GM12878 (cell line): ENCODE measurements at regions not wholly inside any gene's neighbourhood (a gene's known extent, or its start where the extent isn't known, plus 50 kb on each side); places are given as distances from the start of the nearest gene placed in this dataset.
A peak's percentile ranks its signal among the peaks of the same experiment; 100 is the strongest.

ENCODE experiments used
- ATAC-seq: fragments of 200-7000 bp; cut with Tn5 transposase; 3 replicates; pipeline ENCODE4 v1.9.1; 2020; ENCODE audit warnings: mild to moderate bottlenecking, moderate library complexity
- BruUV-seq: library from RNA; stranded (reverse); fragments of 400-500 nt; replicated peaks from 2 replicates; lab custom pipeline; 2021; lab: Mats Ljungman, UMichigan
- CTCF ChIA-PET: fragments of 300-600 bp; sonication (Branson Sonifier 250); formaldehyde crosslinking; extraction: SDS; loops from one replicate; lab custom pipeline; 2021; ENCODE audit warnings: inconsistent platforms; lab: Yijun Ruan, JAX
- POLR2A ChIA-PET: fragments of 350-600 bp; formaldehyde crosslinking; extraction: SDS; loops from one replicate; lab custom pipeline; 2021; ENCODE audit warnings: inconsistent platforms; lab: Charles Lee
- RAD21 ChIA-PET: fragments of 300-600 bp; sonication (Branson Sonifier 250); formaldehyde crosslinking; loops from one replicate; lab custom pipeline; 2023; ENCODE audit warnings: antibody characterized with exemption; ENCODE audit not compliant: unreplicated experiment; lab: Charles Lee
- SMC1A ChIA-PET: fragments of 300-600 bp; sonication (Branson Sonifier 250); formaldehyde crosslinking; loops from one replicate; lab custom pipeline; 2023; ENCODE audit not compliant: unreplicated experiment, uncharacterized antibody; lab: Charles Lee
- DNase-seq: peaks from one replicate; pipeline ENCODE4 v3.0.0-alpha.2; 2011; ENCODE audit warnings: low read depth, low spot score
- FAIRE-seq: peaks from 3 replicates; lab custom pipeline; 2011; peaks lifted over from hg19 to GRCh38; lab: Jason Lieb, UNC
- H2AFZ ChIP-seq: 2 replicates; pipeline ENCODE4 v1.6.0; 2011; ENCODE audit warnings: low read depth, low read length, control low read depth; ENCODE audit not compliant: control insufficient read depth
- H3K27ac ChIP-seq: 2 replicates; pipeline ENCODE4 v1.5.1; 2011; ENCODE audit warnings: control low read depth; ENCODE audit not compliant: control insufficient read depth, insufficient read depth
- H3K27me3 ChIP-seq, 2 experiments: replicated peaks in 1 of 2; 2 replicates each; pipeline versions ENCODE4 v1.6.0 to v1.6.1; 2011; ENCODE audit warnings: low read length in 1 of 2; ENCODE audit not compliant: control insufficient read depth in 2 of 2, insufficient read depth in 2 of 2
- H3K36me3 ChIP-seq, 2 experiments: 2 replicates each; pipeline ENCODE4 v1.5.1; 2011; ENCODE audit warnings: low read length in 1 of 2; ENCODE audit not compliant: control insufficient read depth in 2 of 2, insufficient read depth in 2 of 2
- H3K4me1 ChIP-seq: 2 replicates; pipeline ENCODE4 v1.6.1; 2011; ENCODE audit warnings: mild to moderate bottlenecking, low read length, moderate library complexity, mixed read lengths; ENCODE audit not compliant: control insufficient read depth, insufficient read depth
- H3K4me2 ChIP-seq: 2 replicates; pipeline ENCODE4 v1.6.0; 2011; ENCODE audit warnings: control low read depth; ENCODE audit not compliant: control insufficient read depth, insufficient read depth
- H3K4me3 ChIP-seq: fragments of 200-600 bp; sonication (generic); 2 replicates; pipeline ENCODE4 v1.5.1; 2016
- H3K79me2 ChIP-seq: 2 replicates; pipeline ENCODE4 v1.6.0; 2011; ENCODE audit warnings: low read length; ENCODE audit not compliant: control insufficient read depth, insufficient read depth
- H3K9ac ChIP-seq: 2 replicates; pipeline ENCODE4 v1.8.0; 2011; ENCODE audit warnings: low read length, control low read depth, mixed read lengths; ENCODE audit not compliant: control insufficient read depth, insufficient read depth
- H3K9me3 ChIP-seq: replicated peaks from 3 replicates; pipeline ENCODE4 v1.5.1; 2011; ENCODE audit warnings: mild to moderate bottlenecking, low read length; ENCODE audit not compliant: control insufficient read depth, insufficient read depth
- H4K20me1 ChIP-seq: 2 replicates; pipeline ENCODE4 v1.6.0; 2011; ENCODE audit not compliant: control insufficient read depth, insufficient read depth
- CREM ChIP-seq: IDR thresholded peaks from 2 replicates; pipeline ENCODE4 v1.6.1; 2014; ENCODE audit warnings: antibody characterized with exemption, low read depth
- KAT2A ChIP-seq: conservative IDR thresholded peaks from 2 replicates; pipeline ENCODE4 v1.6.1; 2011; ENCODE audit warnings: low read depth, low read length; ENCODE audit not compliant: control insufficient read depth
- POLR2AphosphoS5 ChIP-seq: IDR thresholded peaks from 2 replicates; pipeline ENCODE4 v1.6.1; 2011; ENCODE audit warnings: mild to moderate bottlenecking, low read length, inconsistent platforms
- RFX5 ChIP-seq: IDR thresholded peaks from 2 replicates; pipeline ENCODE4 v1.6.1; 2011; ENCODE audit warnings: low read depth, low read length, improper control_type of control experiment
- SMARCA5 ChIP-seq: fragments of 450-650 bp; IDR thresholded peaks from 2 replicates; pipeline ENCODE4 v1.6.1; 2017; ENCODE audit warnings: mild to moderate bottlenecking
- ZNF24 ChIP-seq: fragments of 450-650 bp; IDR thresholded peaks from 2 replicates; pipeline ENCODE4 v1.6.1; 2017; ENCODE audit warnings: antibody characterized with exemption, mild to moderate bottlenecking
- ZNF384 ChIP-seq: IDR thresholded peaks from 2 replicates; pipeline ENCODE4 v1.6.1; 2012; ENCODE audit warnings: low read depth, mild to moderate bottlenecking, low read length, improper control_type of control experiment, borderline replicate concordance
- WGBS: methylation state at CpG from one replicate; pipeline ENCODE4 v1.1.6; 2016; ENCODE audit warnings: low lambda C conversion rate; ENCODE audit not compliant: insufficient replicate concordance, insufficient coverage; ENCODE audit errors: missing lambda C conversion rate; 5-methylcytosine and 5-hydroxymethylcytosine counted together
- in situ Hi-C: fragments of 300-500 bp; cut with MboI; formaldehyde crosslinking; loops from 9 replicates; pipeline ENCODE4 v1.14.3; 2018; ENCODE audit warnings: mixed read lengths
- intact Hi-C: fragments of 100-400 bp; cut with micrococcal nuclease; formaldehyde crosslinking; loops from one replicate; pipeline ENCODE4 v1.14.2; 2022; ENCODE audit not compliant: unreplicated experiment
- TF ChIP-seq, protein P1 (sequence below): IDR thresholded peaks from 2 replicates; pipeline ENCODE4 v1.6.1; 2011; ENCODE audit warnings: borderline replicate concordance, low read depth, mild to moderate bottlenecking, moderate library complexity, mixed read lengths, low read length; ENCODE audit not compliant: insufficient read depth; ENCODE audit errors: extremely low read length
- TF ChIP-seq, protein P2 (sequence below): IDR thresholded peaks from 2 replicates; pipeline ENCODE4 v1.6.1; 2012; ENCODE audit warnings: low read length, inconsistent platforms
- TF ChIP-seq, protein P3 (sequence below): IDR thresholded peaks from 2 replicates; pipeline ENCODE4 v1.6.1; 2012; ENCODE audit warnings: improper control_type of control experiment, low read depth, low read length; ENCODE audit not compliant: insufficient replicate concordance
- TF ChIP-seq, protein P4 (sequence below): IDR thresholded peaks from 2 replicates; pipeline ENCODE4 v1.6.1; 2011; ENCODE audit warnings: mild to moderate bottlenecking, low read depth, low read length, moderate library complexity; ENCODE audit not compliant: insufficient replicate concordance

DNA sequence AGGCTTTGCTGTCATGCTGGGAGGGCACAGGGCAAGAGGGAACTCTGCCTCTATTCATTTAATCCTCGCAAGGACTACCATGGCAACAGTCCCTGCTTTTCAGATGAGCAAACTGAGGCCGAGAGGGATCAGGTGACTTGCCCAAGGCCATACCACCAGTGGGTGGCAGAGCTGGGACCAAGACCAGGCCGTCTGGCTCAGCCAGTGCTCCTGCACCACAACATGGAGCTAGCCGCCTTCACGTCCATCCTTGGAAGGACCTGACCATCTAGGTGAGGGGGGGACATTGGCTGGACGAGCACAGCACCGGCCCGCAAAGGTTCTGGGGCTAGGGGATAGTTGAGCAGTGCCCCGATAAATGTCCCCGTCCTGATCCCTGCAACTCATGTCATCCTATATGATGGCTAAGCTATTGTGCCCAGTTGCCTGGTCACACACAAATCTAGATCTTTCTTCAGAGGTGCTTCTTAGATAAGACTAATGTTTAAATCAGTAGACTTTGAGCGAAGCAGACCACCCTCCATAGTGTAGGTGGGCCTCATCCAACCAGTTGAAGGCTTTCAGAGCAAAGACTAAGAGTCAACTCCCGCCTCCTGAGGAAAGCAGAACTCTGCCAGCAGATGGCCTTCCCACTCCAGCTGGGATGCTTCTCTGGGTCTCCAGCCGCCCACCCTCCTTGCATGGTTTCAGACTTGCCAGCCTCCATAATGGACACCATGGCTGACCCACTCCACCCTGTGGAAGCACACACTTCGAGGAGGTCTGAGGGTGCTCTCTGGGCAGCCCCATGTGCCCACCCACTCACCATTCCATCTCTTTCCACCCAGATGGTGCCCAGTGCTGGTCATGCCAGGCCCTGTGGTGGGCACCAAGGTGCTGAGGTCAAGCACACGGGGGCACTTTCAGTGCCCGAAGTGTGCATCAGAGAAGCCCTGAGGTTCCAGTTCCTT, 214.8 kb upstream of the RAB6C start:
- Histone ChIP-seq H3K79me2 (no peaks in the 10 kb centered on the region), H3K4me3 (no peak overlapping the region), H3K27me3 (no peaks in the 10 kb centered on the region; a peak in 2 of 4 replicates), H3K4me2 (no peak overlapping the region), H2AFZ (no peak overlapping the region), H3K4me1 (no peaks in the 10 kb centered on the region), H3K9ac (no peak overlapping the region), H3K27ac (no peak overlapping the region), H3K36me3 (no peaks in the 10 kb centered on the region), H4K20me1 (no peaks in the 10 kb centered on the region), H3K9me3 (no peaks in the 10 kb centered on the region)
- ChIA-PET RAD21 (no interaction called here), SMC1A (interaction anchor here (1.1 kb wide), 1 partner anchor 11 kb away, joined by 3 read pairs; no protein-coding TSS in a partner anchor), CTCF (no interaction called here), POLR2A (no interaction called here)
- ATAC-seq: no peak
- intact Hi-C loops: no loop called here
- WGBS: 14% methylated on average over 16 of the region's 16 CpGs
- no peak for DNase-seq
- in situ Hi-C loops: no loop called here
- no peak for FAIRE-seq
- BruUV-seq: no TSS peak
- no peak for TF ChIP-seq CREM
- no peak for TF ChIP-seq RFX5
- TF ChIP-seq, protein P1, sequence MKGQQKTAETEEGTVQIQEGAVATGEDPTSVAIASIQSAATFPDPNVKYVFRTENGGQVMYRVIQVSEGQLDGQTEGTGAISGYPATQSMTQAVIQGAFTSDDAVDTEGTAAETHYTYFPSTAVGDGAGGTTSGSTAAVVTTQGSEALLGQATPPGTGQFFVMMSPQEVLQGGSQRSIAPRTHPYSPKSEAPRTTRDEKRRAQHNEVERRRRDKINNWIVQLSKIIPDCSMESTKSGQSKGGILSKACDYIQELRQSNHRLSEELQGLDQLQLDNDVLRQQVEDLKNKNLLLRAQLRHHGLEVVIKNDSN: peak; percentile 8
- TF ChIP-seq POLR2AphosphoS5: no peak
- TF ChIP-seq, protein P2, sequence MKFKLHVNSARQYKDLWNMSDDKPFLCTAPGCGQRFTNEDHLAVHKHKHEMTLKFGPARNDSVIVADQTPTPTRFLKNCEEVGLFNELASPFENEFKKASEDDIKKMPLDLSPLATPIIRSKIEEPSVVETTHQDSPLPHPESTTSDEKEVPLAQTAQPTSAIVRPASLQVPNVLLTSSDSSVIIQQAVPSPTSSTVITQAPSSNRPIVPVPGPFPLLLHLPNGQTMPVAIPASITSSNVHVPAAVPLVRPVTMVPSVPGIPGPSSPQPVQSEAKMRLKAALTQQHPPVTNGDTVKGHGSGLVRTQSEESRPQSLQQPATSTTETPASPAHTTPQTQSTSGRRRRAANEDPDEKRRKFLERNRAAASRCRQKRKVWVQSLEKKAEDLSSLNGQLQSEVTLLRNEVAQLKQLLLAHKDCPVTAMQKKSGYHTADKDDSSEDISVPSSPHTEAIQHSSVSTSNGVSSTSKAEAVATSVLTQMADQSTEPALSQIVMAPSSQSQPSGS: no peak
- TF ChIP-seq ZNF384: no peak
- TF ChIP-seq SMARCA5: no peak
- TF ChIP-seq KAT2A: no peak
- no peak for TF ChIP-seq ZNF24
- TF ChIP-seq, protein P3, sequence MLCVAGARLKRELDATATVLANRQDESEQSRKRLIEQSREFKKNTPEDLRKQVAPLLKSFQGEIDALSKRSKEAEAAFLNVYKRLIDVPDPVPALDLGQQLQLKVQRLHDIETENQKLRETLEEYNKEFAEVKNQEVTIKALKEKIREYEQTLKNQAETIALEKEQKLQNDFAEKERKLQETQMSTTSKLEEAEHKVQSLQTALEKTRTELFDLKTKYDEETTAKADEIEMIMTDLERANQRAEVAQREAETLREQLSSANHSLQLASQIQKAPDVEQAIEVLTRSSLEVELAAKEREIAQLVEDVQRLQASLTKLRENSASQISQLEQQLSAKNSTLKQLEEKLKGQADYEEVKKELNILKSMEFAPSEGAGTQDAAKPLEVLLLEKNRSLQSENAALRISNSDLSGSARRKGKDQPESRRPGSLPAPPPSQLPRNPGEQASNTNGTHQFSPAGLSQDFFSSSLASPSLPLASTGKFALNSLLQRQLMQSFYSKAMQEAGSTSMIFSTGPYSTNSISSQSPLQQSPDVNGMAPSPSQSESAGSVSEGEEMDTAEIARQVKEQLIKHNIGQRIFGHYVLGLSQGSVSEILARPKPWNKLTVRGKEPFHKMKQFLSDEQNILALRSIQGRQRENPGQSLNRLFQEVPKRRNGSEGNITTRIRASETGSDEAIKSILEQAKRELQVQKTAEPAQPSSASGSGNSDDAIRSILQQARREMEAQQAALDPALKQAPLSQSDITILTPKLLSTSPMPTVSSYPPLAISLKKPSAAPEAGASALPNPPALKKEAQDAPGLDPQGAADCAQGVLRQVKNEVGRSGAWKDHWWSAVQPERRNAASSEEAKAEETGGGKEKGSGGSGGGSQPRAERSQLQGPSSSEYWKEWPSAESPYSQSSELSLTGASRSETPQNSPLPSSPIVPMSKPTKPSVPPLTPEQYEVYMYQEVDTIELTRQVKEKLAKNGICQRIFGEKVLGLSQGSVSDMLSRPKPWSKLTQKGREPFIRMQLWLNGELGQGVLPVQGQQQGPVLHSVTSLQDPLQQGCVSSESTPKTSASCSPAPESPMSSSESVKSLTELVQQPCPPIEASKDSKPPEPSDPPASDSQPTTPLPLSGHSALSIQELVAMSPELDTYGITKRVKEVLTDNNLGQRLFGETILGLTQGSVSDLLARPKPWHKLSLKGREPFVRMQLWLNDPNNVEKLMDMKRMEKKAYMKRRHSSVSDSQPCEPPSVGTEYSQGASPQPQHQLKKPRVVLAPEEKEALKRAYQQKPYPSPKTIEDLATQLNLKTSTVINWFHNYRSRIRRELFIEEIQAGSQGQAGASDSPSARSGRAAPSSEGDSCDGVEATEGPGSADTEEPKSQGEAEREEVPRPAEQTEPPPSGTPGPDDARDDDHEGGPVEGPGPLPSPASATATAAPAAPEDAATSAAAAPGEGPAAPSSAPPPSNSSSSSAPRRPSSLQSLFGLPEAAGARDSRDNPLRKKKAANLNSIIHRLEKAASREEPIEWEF: no peak
- TF ChIP-seq, protein P4, sequence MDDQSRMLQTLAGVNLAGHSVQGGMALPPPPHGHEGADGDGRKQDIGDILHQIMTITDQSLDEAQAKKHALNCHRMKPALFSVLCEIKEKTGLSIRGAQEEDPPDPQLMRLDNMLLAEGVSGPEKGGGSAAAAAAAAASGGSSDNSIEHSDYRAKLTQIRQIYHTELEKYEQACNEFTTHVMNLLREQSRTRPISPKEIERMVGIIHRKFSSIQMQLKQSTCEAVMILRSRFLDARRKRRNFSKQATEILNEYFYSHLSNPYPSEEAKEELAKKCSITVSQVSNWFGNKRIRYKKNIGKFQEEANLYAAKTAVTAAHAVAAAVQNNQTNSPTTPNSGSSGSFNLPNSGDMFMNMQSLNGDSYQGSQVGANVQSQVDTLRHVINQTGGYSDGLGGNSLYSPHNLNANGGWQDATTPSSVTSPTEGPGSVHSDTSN: no peak
